GM23248 (cell line): ENCODE measurements at regions not wholly inside any gene's neighbourhood (a gene's known extent, or its start where the extent isn't known, plus 50 kb on each side); places are given as distances from the start of the nearest gene placed in this dataset.
"Not testable (repeated sequence)": the region's sequence is repeated elsewhere in the genome, so short reads cannot be mapped to it uniquely, and the experiment has no call there.

Experiments used
- DNase-seq: peaks from one replicate; pipeline ENCODE4 v3.0.0-alpha.2; 2015
- H2AFZ ChIP-seq: fragments of 200-600 bp; sonication (generic); 2 replicates; pipeline ENCODE4 v1.6.1; 2016; ENCODE audit warnings: antibody characterized with exemption
- H3F3A ChIP-seq: fragments of 200-600 bp; sonication (generic); 2 replicates; pipeline ENCODE4 v1.6.1; 2016; ENCODE audit warnings: mild to moderate bottlenecking, antibody characterized with exemption, mixed run types; ENCODE audit not compliant: insufficient read depth
- H3K27ac ChIP-seq: fragments of 200-600 bp; sonication (generic); 2 replicates; pipeline ENCODE4 v1.5.1; 2016; ENCODE audit warnings: mild to moderate bottlenecking
- H3K27me3 ChIP-seq: fragments of 200-600 bp; sonication (generic); replicated peaks from 2 replicates; pipeline ENCODE4 v1.6.1; 2016; ENCODE audit warnings: mild to moderate bottlenecking; ENCODE audit not compliant: insufficient read depth
- H3K36me3 ChIP-seq: fragments of 200-600 bp; sonication (generic); 2 replicates; pipeline ENCODE4 v1.6.1; 2016; ENCODE audit warnings: low read depth, mild to moderate bottlenecking
- H3K4me1 ChIP-seq: fragments of 200-600 bp; sonication (generic); 2 replicates; pipeline ENCODE4 v1.6.1; 2016; ENCODE audit warnings: mild to moderate bottlenecking; ENCODE audit not compliant: insufficient read depth
- H3K4me2 ChIP-seq: fragments of 200-600 bp; sonication (generic); one replicate; pipeline ENCODE4 v1.6.1; 2016; ENCODE audit warnings: mild to moderate bottlenecking; ENCODE audit not compliant: unreplicated experiment
- H3K4me3 ChIP-seq: fragments of 200-600 bp; sonication (generic); 2 replicates; pipeline ENCODE4 v1.5.1; 2016; ENCODE audit warnings: mild to moderate bottlenecking
- H3K79me2 ChIP-seq: fragments of 200-600 bp; sonication (generic); 2 replicates; pipeline ENCODE4 v1.6.1; 2016; ENCODE audit warnings: mild to moderate bottlenecking; ENCODE audit not compliant: insufficient read depth
- H3K9ac ChIP-seq: fragments of 200-600 bp; sonication (generic); 2 replicates; pipeline ENCODE4 v1.6.1; 2016; ENCODE audit warnings: mild to moderate bottlenecking
- H3K9me2 ChIP-seq: fragments of 200-600 bp; sonication (generic); 2 replicates; pipeline ENCODE4 v1.6.1; 2016; ENCODE audit warnings: mixed run types, mild to moderate bottlenecking, moderate library complexity; ENCODE audit not compliant: insufficient read depth
- H3K9me3 ChIP-seq: fragments of 200-600 bp; sonication (generic); one replicate; pipeline ENCODE4 v1.6.1; 2017; ENCODE audit warnings: low read depth
- H4K20me1 ChIP-seq: fragments of 200-600 bp; sonication (generic); 2 replicates; pipeline ENCODE4 v1.6.0; 2016; ENCODE audit not compliant: insufficient read depth
- EZH2 ChIP-seq: fragments of 200-600 bp; sonication (generic); IDR thresholded peaks from 2 replicates; pipeline ENCODE4 v1.6.1; 2018; ENCODE audit warnings: antibody characterized with exemption, mild to moderate bottlenecking; ENCODE audit not compliant: insufficient read depth, poor library complexity, severe bottlenecking
- EZH2phosphoT487 ChIP-seq: fragments of 200-600 bp; sonication (generic); IDR thresholded peaks from 2 replicates; pipeline ENCODE4 v1.6.1; 2018; ENCODE audit warnings: antibody characterized with exemption, moderate library complexity, mild to moderate bottlenecking, low read depth; ENCODE audit not compliant: insufficient read depth
- WGBS, 2 experiments: methylation state at CpG; one replicate each; pipeline ENCODE4 v1.1.6; 2015 to 2017; ENCODE audit warnings: low lambda C conversion rate in 2 of 2, low coverage in 1 of 2; ENCODE audit errors: missing lambda C conversion rate in 2 of 2; 5-methylcytosine and 5-hydroxymethylcytosine counted together
- in situ Hi-C: fragments of 300-500 bp; cut with MboI; formaldehyde crosslinking; loops from 2 replicates; pipeline ENCODE4 v1.15.0; 2020

GRCh38 chr5:57002959-57003485 lies 51.1 kb upstream of the MIER3 start:
- Histone ChIP-seq H3K9me2 (no peaks in the 10 kb centered on the region), H3K9ac (no peak overlapping the region), H3K79me2 (no peaks in the 10 kb centered on the region), H3K36me3 (no peaks in the 10 kb centered on the region), H3K9me3 (no peaks in the 10 kb centered on the region), H3K27ac (no peak overlapping the region), H3K4me2 (no peak overlapping the region), H2AFZ (no peak overlapping the region), H3K4me1 (no peaks in the 10 kb centered on the region), H3K4me3 (no peak overlapping the region), H3F3A (no peaks in the 10 kb centered on the region), H3K27me3 (no peaks in the 10 kb centered on the region), H4K20me1 (no peaks in the 10 kb centered on the region)
- in situ Hi-C loops = no loop called here
- TF ChIP-seq EZH2phosphoT487 = no peak
- no peak for TF ChIP-seq EZH2
- no peak for DNase-seq
- 55% methylated on average over 4 of the region's 4 CpGs for WGBS, 2 experiments

DNA sequence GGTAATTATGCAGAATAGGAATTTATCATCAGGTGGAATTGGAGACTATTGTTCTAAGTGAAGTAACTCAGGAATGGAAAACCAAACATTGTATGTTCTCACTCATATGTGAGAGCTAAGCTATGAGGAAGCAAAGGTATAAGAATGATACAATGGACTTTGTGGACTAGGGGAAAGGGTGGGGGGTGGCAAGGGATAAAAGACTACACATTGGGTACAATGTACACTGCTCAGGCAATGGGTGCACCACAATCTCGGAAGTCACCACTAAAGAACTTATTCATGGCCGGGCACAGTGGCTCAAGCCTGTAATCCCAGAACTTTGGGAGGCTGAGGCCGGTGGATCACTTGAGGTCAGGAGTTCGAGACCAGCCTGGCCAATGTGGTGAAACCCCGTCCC lies 51.6 kb upstream of the MIER3 start:
- H3K79me2 ChIP-seq, DNase-seq, H3K4me3 ChIP-seq, H3K9ac ChIP-seq, H3K27ac ChIP-seq, H3K36me3 ChIP-seq, H2AFZ ChIP-seq, H3K4me2 ChIP-seq, H3K9me2 ChIP-seq, H3K9me3 ChIP-seq, H4K20me1 ChIP-seq, in situ Hi-C loops, H3K27me3 ChIP-seq, H3F3A ChIP-seq, H3K4me1 ChIP-seq: not testable (repeated sequence)
- 49 to 53% methylated on average over 5 of the region's 5 CpGs for WGBS, 2 experiments

DNA sequence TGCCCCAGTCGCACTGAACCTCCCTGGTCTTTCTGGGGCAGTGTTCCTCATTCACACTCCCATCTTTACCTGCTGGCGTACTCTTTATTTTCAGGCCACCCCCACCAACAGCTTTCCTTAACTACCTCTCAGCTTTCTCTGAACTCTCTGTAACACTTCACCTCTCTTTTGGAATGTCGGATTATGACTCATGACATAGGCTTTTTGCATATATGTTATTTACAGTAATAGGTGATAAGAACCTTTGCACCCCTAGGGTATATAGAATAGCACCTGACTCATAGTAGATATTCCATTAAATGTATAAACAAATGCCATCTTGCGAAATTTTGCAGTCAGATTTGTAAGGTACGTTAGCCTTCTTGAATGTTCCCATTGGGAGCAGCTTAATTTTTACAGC lies 52.9 kb upstream of the MIER3 start:
- no peak overlapping the region for H3K27ac ChIP-seq
- H3K4me1 ChIP-seq = no peaks in the 10 kb centered on the region
- DNase-seq = no peak
- TF ChIP-seq EZH2phosphoT487 (no peak), EZH2 (no peak)
- H3K9me2 ChIP-seq = no peaks in the 10 kb centered on the region
- H2AFZ ChIP-seq = no peak overlapping the region
- H3K4me2 ChIP-seq = no peak overlapping the region
- 70 to 71% methylated on average over 5 of the region's 5 CpGs for WGBS, 2 experiments
- in situ Hi-C loops = no loop called here
- no peaks in the 10 kb centered on the region for H4K20me1 ChIP-seq
- no peak overlapping the region for H3K9ac ChIP-seq
- no peaks in the 10 kb centered on the region for H3F3A ChIP-seq
- H3K79me2 ChIP-seq = no peaks in the 10 kb centered on the region
- H3K27me3 ChIP-seq = no peaks in the 10 kb centered on the region
- no peaks in the 10 kb centered on the region for H3K9me3 ChIP-seq
- no peaks in the 10 kb centered on the region for H3K36me3 ChIP-seq
- H3K4me3 ChIP-seq = no peak overlapping the region

DNA sequence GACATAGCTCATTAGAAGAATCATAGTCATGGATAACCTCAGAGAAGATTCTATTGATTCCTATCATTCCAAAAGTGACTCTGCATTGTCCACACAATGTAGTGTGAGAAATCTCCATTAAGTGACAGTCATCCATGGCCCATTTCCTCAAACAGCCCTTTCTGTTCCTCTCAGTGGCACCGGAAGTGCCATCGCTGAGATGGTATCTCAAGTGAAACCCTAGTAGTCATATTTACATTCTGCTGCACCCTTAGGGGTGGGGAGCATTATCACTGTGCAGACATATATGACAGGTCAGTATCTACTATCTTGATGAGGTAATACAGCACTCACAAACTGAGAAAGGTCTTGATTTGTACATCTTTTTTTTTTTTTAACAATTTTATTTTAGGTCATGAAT lies 55.4 kb upstream of the MIER3 start:
- WGBS, 2 experiments = 81 to 93% methylated on average over 2 of the region's 2 CpGs
- Histone ChIP-seq H4K20me1 (no peaks in the 10 kb centered on the region), H3K9me2 (no peaks in the 10 kb centered on the region), H3K4me2 (no peak overlapping the region), H3K9ac (no peak overlapping the region), H3K36me3 (no peaks in the 10 kb centered on the region), H2AFZ (no peak overlapping the region), H3K27ac (no peak overlapping the region), H3K4me1 (no peaks in the 10 kb centered on the region), H3K27me3 (no peaks in the 10 kb centered on the region), H3K4me3 (no peak overlapping the region), H3K9me3 (no peaks in the 10 kb centered on the region), H3F3A (no peaks in the 10 kb centered on the region), H3K79me2 (no peaks in the 10 kb centered on the region)
- in situ Hi-C loops = no loop called here
- TF ChIP-seq EZH2 (no peak), EZH2phosphoT487 (no peak)
- DNase-seq = no peak

DNA sequence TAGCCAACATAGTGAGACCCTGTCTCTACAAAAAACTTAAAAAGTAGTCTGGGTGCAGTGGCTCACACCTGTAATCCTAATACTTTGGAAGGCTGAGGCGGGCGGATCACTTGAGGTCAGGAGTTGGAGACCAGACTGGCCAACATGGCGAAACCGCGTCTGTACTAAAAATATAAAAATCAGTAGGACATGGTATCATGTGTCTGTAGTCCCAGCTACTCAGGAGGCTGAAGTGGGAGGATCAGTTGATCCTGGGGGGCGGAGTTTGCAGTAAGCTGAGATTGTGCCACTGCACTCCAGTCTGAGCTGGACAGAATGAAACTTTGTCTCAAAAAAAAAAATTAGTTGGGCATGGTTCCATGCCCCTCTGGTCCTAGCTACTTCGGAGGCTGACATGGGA lies 57.9 kb upstream of the MIER3 start:
- Histone ChIP-seq H3K27ac (no peak overlapping the region), H3K4me3 (no peak overlapping the region), H4K20me1 (no peaks in the 10 kb centered on the region), H3F3A (no peaks in the 10 kb centered on the region), H3K4me2 (no peak overlapping the region), H3K9ac (no peak overlapping the region), H3K27me3 (no peaks in the 10 kb centered on the region), H2AFZ (no peak overlapping the region), H3K36me3 (no peaks in the 10 kb centered on the region), H3K9me3 (no peaks in the 10 kb centered on the region), H3K79me2 (no peaks in the 10 kb centered on the region), H3K9me2 (no peaks in the 10 kb centered on the region), H3K4me1 (no peaks in the 10 kb centered on the region)
- 60 to 67% methylated on average over 7 of the region's 7 CpGs for WGBS, 2 experiments
- TF ChIP-seq EZH2 (no peak), EZH2phosphoT487 (no peak)
- in situ Hi-C loops = no loop called here
- no peak for DNase-seq
